Tibial nerve (tissue), 4 donors: ENCODE measurements at regions not wholly inside any gene's neighbourhood (a gene's known extent, or its start where the extent isn't known, plus 50 kb on each side); places are given as distances from the start of the nearest gene placed in this dataset.
"Not testable (repeated sequence)": the region's sequence is repeated elsewhere in the genome, so short reads cannot be mapped to it uniquely, and the experiment has no call there.

ENCODE experiments used
- DNase-seq, 2 donors: peaks; one replicate each; pipeline ENCODE4 v3.0.0-alpha.2; 2019; ENCODE audit warnings: low spot score in 2 of 2
- H3K27ac ChIP-seq, 4 donors: fragments of 200-600 bp; sonication (generic) in 3 of 4; one replicate each; pipeline ENCODE4 v1.5.1; 2017 to 2019; ENCODE audit warnings: mild to moderate bottlenecking in 1 of 4
- H3K27me3 ChIP-seq, 2 donors: fragments of 200-600 bp; sonication (generic) in 1 of 2; one replicate each; pipeline versions ENCODE4 v1.5.1 to v1.6.0; 2017 to 2019
- H3K36me3 ChIP-seq, 3 donors: fragments of 200-600 bp; sonication (generic); one replicate each; pipeline ENCODE4 v1.5.1; 2018 to 2019
- H3K4me1 ChIP-seq, 4 donors: fragments of 200-600 bp; sonication (generic) in 3 of 4; one replicate each; pipeline ENCODE4 v1.5.1; 2017 to 2019
- H3K4me3 ChIP-seq, 4 donors: fragments of 200-600 bp; sonication (generic) in 3 of 4; one replicate each; pipeline ENCODE4 v1.5.1; 2017 to 2019; ENCODE audit warnings: mild to moderate bottlenecking in 1 of 4, moderate library complexity in 1 of 4
- H3K9me3 ChIP-seq, 4 donors: fragments of 200-600 bp; sonication (generic) in 3 of 4; one replicate each; pipeline ENCODE4 v1.5.1; 2017 to 2019
- EP300 ChIP-seq, 2 donors: sonication (generic); formaldehyde crosslinking; IDR thresholded peaks; one replicate each; pipeline ENCODE4 v1.6.1; 2017; ENCODE audit warnings: antibody characterized with exemption in 2 of 2, mild to moderate bottlenecking in 1 of 2
- POLR2A ChIP-seq, 2 donors: fragments of 450-650 bp; IDR thresholded peaks; one replicate each; pipeline ENCODE4 v1.6.1; 2017; ENCODE audit warnings: antibody characterized with exemption in 2 of 2, mild to moderate bottlenecking in 2 of 2, moderate library complexity in 2 of 2
- WGBS, 2 donors: methylation state at CpG; one replicate each; pipeline ENCODE4 v1.1.5; 2018; 5-methylcytosine and 5-hydroxymethylcytosine counted together
- TF ChIP-seq, protein P1 (sequence below), 5 experiments: fragments of 200-600 bp in 3 of 5; fragments of 450-650 bp in 2 of 5; sonication (generic) in 3 of 5; IDR thresholded peaks; one replicate each; pipeline ENCODE4 v1.5.1; 2016 to 2019; ENCODE audit warnings: antibody characterized with exemption in 5 of 5, mild to moderate bottlenecking in 3 of 5, moderate library complexity in 2 of 5

DNA sequence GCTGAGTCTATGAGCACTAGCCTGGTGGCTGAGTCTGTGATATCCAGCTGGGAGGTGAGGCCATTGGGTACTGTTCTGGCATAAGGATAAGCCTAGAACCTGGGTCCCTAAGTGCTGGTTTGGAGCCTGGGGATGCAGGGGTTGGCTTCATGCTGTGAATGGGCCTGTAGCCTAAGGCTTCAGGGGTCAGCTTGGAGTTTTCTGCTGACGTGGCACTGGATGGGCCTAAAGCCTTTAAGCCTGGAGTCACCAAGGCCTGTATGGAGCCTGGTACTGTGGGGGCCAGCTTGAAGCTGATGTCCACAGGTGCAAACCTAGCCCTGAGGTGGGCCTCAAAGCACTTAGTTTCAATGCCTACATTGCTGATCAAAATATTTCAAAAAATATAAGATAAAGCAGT lies 979.6 kb upstream of the POU3F4 start:
- H3K36me3 ChIP-seq, result no peaks in the 10 kb centered on the region
- H3K4me1 ChIP-seq, result no peaks in the 10 kb centered on the region
- H3K4me3 ChIP-seq, result no peak overlapping the region
- 75 to 89% methylated on average over 1 of the region's 1 CpG for WGBS, 2 donors
- no peak overlapping the region for H3K27ac ChIP-seq
- no peak for DNase-seq
- no peaks in the 10 kb centered on the region for H3K9me3 ChIP-seq
- TF ChIP-seq, protein P1, sequence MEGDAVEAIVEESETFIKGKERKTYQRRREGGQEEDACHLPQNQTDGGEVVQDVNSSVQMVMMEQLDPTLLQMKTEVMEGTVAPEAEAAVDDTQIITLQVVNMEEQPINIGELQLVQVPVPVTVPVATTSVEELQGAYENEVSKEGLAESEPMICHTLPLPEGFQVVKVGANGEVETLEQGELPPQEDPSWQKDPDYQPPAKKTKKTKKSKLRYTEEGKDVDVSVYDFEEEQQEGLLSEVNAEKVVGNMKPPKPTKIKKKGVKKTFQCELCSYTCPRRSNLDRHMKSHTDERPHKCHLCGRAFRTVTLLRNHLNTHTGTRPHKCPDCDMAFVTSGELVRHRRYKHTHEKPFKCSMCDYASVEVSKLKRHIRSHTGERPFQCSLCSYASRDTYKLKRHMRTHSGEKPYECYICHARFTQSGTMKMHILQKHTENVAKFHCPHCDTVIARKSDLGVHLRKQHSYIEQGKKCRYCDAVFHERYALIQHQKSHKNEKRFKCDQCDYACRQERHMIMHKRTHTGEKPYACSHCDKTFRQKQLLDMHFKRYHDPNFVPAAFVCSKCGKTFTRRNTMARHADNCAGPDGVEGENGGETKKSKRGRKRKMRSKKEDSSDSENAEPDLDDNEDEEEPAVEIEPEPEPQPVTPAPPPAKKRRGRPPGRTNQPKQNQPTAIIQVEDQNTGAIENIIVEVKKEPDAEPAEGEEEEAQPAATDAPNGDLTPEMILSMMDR (IDR thresholded peaks at IDR 0.05), result no peak
- TF ChIP-seq POLR2A (IDR thresholded peaks at IDR 0.05) (no peak), EP300 (IDR thresholded peaks at IDR 0.05) (no peak)
- no peaks in the 10 kb centered on the region for H3K27me3 ChIP-seq

DNA sequence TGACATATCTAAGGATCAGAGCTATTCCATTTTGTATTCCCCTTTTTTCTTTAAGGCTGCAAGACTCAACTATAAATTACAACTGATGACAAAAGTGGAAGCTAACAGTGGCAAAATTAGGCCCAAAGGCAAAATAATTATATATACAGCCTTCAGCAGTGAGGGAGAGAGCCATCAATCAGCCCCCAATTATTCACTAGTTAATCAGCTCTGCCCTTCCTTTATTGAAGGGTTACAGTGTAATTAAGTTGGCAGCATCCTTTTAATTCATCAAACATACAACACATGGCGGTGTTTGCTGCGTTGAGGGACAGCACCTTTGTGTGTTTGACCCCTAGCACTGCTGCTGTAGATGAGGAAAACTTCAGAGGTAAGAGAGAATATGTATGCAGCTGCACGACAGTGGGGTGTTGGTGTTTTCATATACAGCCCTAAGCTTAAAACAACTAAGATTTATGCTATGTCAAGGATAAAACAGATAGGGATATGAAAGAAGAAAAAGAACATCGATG lies 973.9 kb upstream of the POU3F4 start:
- no peak overlapping the region for H3K4me3 ChIP-seq
- no peaks in the 10 kb centered on the region for H3K9me3 ChIP-seq
- no peaks in the 10 kb centered on the region for H3K27me3 ChIP-seq
- H3K36me3 ChIP-seq, result no peaks in the 10 kb centered on the region
- WGBS, 2 donors, result 47% methylated on average over 4 of the region's 4 CpGs
- no peaks in the 10 kb centered on the region for H3K4me1 ChIP-seq
- no peak overlapping the region for H3K27ac ChIP-seq
- TF ChIP-seq EP300 (IDR thresholded peaks at IDR 0.05), result no peak
- TF ChIP-seq, protein P1 (IDR thresholded peaks at IDR 0.05), result no peak
- TF ChIP-seq POLR2A (IDR thresholded peaks at IDR 0.05), result no peak
- no peak for DNase-seq

DNA sequence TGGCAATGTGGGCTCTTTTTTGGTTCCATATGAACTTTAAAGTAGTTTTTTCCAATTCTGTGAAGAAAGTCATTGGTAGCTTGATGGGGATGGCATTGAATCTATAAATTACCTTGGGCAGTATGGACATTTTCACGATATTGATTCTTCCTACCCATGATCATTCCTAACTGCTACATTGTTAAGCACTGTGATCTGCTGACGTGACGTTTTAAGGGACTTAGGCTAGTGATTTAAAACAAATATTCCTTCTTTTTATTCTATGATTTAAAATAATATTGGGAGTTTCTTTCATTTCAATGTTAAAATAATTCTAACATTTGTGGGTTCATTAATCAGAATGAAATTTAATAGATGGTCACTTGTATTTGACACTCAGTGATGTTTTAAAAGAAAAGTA lies 970.9 kb upstream of the POU3F4 start:
- H3K4me1 ChIP-seq, H3K4me3 ChIP-seq, H3K27me3 ChIP-seq, H3K9me3 ChIP-seq, H3K27ac ChIP-seq, H3K36me3 ChIP-seq, DNase-seq: not testable (repeated sequence)
- WGBS, 2 donors, result 79 to 93% methylated on average over 3 of the region's 3 CpGs

DNA sequence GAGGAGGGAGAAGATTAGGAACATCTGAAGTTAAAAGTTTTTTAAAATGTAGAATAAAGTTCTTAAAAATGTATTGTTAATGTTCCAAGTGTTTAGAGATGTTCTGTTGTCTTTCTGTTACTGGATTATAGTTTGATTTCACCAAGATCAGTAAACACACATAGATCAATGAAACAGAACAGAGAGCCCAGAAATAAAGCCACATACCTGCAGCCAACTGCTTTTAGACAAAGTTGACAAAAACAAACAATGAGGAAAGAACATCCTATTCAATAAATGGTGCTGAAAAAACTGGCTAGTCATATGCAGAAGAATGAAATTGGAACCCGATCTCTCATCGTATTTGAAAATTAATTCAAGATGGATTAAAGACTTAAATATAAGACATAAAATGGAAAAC lies 966.3 kb upstream of the POU3F4 start:
- Histone ChIP-seq H3K4me1 (no peaks in the 10 kb centered on the region), H3K9me3 (no peaks in the 10 kb centered on the region), H3K36me3 (no peaks in the 10 kb centered on the region), H3K4me3 (no peak overlapping the region), H3K27ac (no peak overlapping the region), H3K27me3 (no peaks in the 10 kb centered on the region)
- TF ChIP-seq, protein P1 (IDR thresholded peaks at IDR 0.05), result no peak
- TF ChIP-seq POLR2A (IDR thresholded peaks at IDR 0.05), result no peak
- TF ChIP-seq EP300 (IDR thresholded peaks at IDR 0.05), result no peak
- DNase-seq, result no peak
- 93 to 100% methylated on average over 2 of the region's 2 CpGs for WGBS, 2 donors

DNA sequence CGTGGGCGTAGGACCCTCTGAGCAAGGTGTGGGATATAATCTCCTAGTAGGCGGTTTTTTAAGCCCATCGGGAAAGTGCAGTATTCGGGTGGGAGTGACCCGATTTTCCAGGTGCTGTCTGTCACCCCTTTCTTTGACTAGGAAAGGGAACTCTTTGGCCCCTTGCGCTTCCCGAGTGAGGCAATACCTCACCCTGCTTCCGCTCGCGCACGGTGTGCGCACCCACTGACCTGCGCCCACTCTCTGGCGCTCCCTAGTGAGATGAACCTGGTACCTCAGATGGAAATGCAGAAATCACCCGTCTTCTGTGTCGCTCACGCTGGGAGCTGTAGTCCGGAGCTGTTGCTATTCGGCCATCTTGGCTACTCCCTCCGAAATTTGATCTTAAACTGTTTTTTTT lies 955.9 kb upstream of the POU3F4 start:
- not testable (repeated sequence) for DNase-seq, H3K27ac ChIP-seq, H3K4me1 ChIP-seq, H3K27me3 ChIP-seq, H3K36me3 ChIP-seq, H3K9me3 ChIP-seq, H3K4me3 ChIP-seq
- WGBS, 2 donors, result 84 to 94% methylated on average over 16 to 21 of the region's 21 CpGs

DNA sequence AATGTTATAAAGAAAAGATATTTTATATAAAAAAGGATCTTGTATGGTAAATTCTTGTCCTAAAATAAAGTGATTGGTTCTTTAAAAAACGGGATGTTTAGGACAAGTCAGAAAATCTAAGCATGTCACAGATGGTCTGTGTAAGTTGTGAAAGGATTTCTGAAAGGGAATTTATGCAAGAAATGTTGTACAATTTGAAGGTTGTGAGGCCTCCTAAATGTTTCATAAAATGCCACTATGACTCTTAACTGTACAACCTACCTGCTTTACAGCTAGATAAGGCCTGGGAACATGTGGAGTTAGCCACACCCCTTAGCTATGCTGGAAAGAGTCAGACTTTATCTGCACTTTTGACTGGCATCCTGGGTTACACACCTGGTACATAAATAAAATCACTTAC lies 951.5 kb upstream of the POU3F4 start:
- Histone ChIP-seq H3K4me3 (no peak overlapping the region), H3K4me1 (no peaks in the 10 kb centered on the region), H3K36me3 (no peaks in the 10 kb centered on the region), H3K27me3 (no peaks in the 10 kb centered on the region), H3K9me3 (no peaks in the 10 kb centered on the region), H3K27ac (no peak overlapping the region)
- no peak for DNase-seq
- TF ChIP-seq POLR2A (IDR thresholded peaks at IDR 0.05), result no peak
- TF ChIP-seq EP300 (IDR thresholded peaks at IDR 0.05), result no peak
- TF ChIP-seq, protein P1 (IDR thresholded peaks at IDR 0.05), result no peak
- 31 to 50% methylated on average over 1 of the region's 1 CpG for WGBS, 2 donors
